Uterus (tissue), 3 donors: ENCODE measurements at regions not wholly inside any gene's neighbourhood (a gene's known extent, or its start where the extent isn't known, plus 50 kb on each side); places are given as distances from the start of the nearest gene placed in this dataset.

Source experiments
- DNase-seq, 2 donors: peaks; one replicate each; pipeline ENCODE4 v3.0.0-alpha.2; 2019 to 2020
- H3K27ac ChIP-seq, 2 donors: fragments of 200-600 bp; sonication (generic); 1 replicate in 1 of 2; 2 replicates in 1 of 2; pipeline ENCODE4 v1.5.1; 2016 to 2018
- H3K27me3 ChIP-seq, 2 donors: fragments of 200-600 bp; sonication (generic); one replicate each; pipeline ENCODE4 v1.5.1; 2018 to 2019; ENCODE audit warnings: control low read depth in 1 of 2
- H3K36me3 ChIP-seq, 2 donors: fragments of 200-600 bp; sonication (generic); one replicate each; pipeline ENCODE4 v1.5.1; 2019; ENCODE audit warnings: control low read depth in 1 of 2
- H3K4me1 ChIP-seq, 2 donors: fragments of 200-600 bp; sonication (generic); one replicate each; pipeline ENCODE4 v1.5.1; 2018 to 2019; ENCODE audit warnings: control low read depth in 1 of 2
- H3K4me3 ChIP-seq, 2 donors: fragments of 200-600 bp; sonication (generic); 1 replicate in 1 of 2; 2 replicates in 1 of 2; pipeline ENCODE4 v1.5.1; 2018 to 2019; ENCODE audit warnings: mild to moderate bottlenecking in 1 of 2
- H3K9me3 ChIP-seq, 2 donors: fragments of 200-600 bp; sonication (generic); one replicate each; pipeline ENCODE4 v1.5.1; 2019; ENCODE audit warnings: control low read depth in 1 of 2
- CTCF ChIP-seq, 4 experiments: fragments of 200-600 bp in 2 of 4; fragments of 450-650 bp in 2 of 4; sonication (generic) in 2 of 4; IDR thresholded peaks; one replicate each; pipeline ENCODE4 v1.5.1; 2016 to 2019; ENCODE audit warnings: antibody characterized with exemption in 4 of 4, mild to moderate bottlenecking in 2 of 4, moderate library complexity in 1 of 4
- POLR2A ChIP-seq, 2 donors: fragments of 450-650 bp; IDR thresholded peaks; one replicate each; pipeline ENCODE4 v1.6.1; 2016; ENCODE audit warnings: antibody characterized with exemption in 2 of 2, mild to moderate bottlenecking in 1 of 2, moderate library complexity in 1 of 2
- intact Hi-C: fragments of 100-400 bp; cut with DNase I; formaldehyde crosslinking; loops from one replicate; pipeline ENCODE4 v1.15.1; 2023; ENCODE audit warnings: low total_unique reads
- donor health status: DM: yes; HTN: yes; CAD: no.

- DNase-seq, result no peak
- no peak for TF ChIP-seq CTCF (IDR thresholded peaks at IDR 0.05)
- no peak for TF ChIP-seq POLR2A (IDR thresholded peaks at IDR 0.05)
- no peaks in the 10 kb centered on the region for H3K9me3 ChIP-seq
- peak overlapping the region; percentile 60 to 69 for H3K27ac ChIP-seq
- H3K36me3 ChIP-seq, result no peaks in the 10 kb centered on the region
- intact Hi-C loops, result no loop called here
- no peaks in the 10 kb centered on the region for H3K4me1 ChIP-seq
- H3K4me3 ChIP-seq, result no peak overlapping the region
- no peaks in the 10 kb centered on the region for H3K27me3 ChIP-seq
These were observed 128.4 kb downstream of the SNX18 start for GRCh38 chr5:54645882-54646355.

GRCh38 chr5:54644226-54644625 is 126.7 kb downstream of the SNX18 start:
- no peak for DNase-seq
- Histone ChIP-seq H3K9me3 (no peaks in the 10 kb centered on the region), H3K36me3 (no peaks in the 10 kb centered on the region), H3K4me3 (no peak overlapping the region), H3K27ac (no peak overlapping the region), H3K4me1 (no peaks in the 10 kb centered on the region), H3K27me3 (no peaks in the 10 kb centered on the region)
- TF ChIP-seq CTCF (IDR thresholded peaks at IDR 0.05) (no peak), POLR2A (IDR thresholded peaks at IDR 0.05) (no peak)
- intact Hi-C loops, result no loop called here

GRCh38 chr5:54643685-54644106 is 126.1 kb downstream of the SNX18 start:
- no peak overlapping the region for H3K4me3 ChIP-seq
- no peak for TF ChIP-seq CTCF (IDR thresholded peaks at IDR 0.05)
- TF ChIP-seq POLR2A (IDR thresholded peaks at IDR 0.05), result no peak
- no peak for DNase-seq
- H3K4me1 ChIP-seq, result no peaks in the 10 kb centered on the region
- H3K9me3 ChIP-seq, result no peaks in the 10 kb centered on the region
- no peak overlapping the region for H3K27ac ChIP-seq
- intact Hi-C loops, result no loop called here
- no peaks in the 10 kb centered on the region for H3K36me3 ChIP-seq
- H3K27me3 ChIP-seq, result no peaks in the 10 kb centered on the region

- Histone ChIP-seq H3K27ac (no peak overlapping the region), H3K4me1 (no peaks in the 10 kb centered on the region), H3K4me3 (no peak overlapping the region), H3K27me3 (no peaks in the 10 kb centered on the region), H3K9me3 (no peaks in the 10 kb centered on the region), H3K36me3 (no peaks in the 10 kb centered on the region)
- intact Hi-C loops, result no loop called here
- DNase-seq, result no peak
- no peak for TF ChIP-seq CTCF (IDR thresholded peaks at IDR 0.05)
These were observed 122.1 kb downstream of the SNX18 start for GRCh38 chr5:54639621-54640020.

- intact Hi-C loops, result no loop called here
These were observed 120.5 kb downstream of the SNX18 start for GRCh38 chr5:54638106-54638505.

More at GRCh38 chr5:54638106-54638505, 120.5 kb downstream of the SNX18 start:
- H3K27me3 ChIP-seq, result no peaks in the 10 kb centered on the region
- H3K36me3 ChIP-seq, result no peaks in the 10 kb centered on the region
- no peak overlapping the region for H3K4me3 ChIP-seq
- no peaks in the 10 kb centered on the region for H3K4me1 ChIP-seq
- TF ChIP-seq POLR2A (IDR thresholded peaks at IDR 0.05) (no peak), CTCF (IDR thresholded peaks at IDR 0.05) (no peak)
- H3K9me3 ChIP-seq, result no peaks in the 10 kb centered on the region
- no peak for DNase-seq
- H3K27ac ChIP-seq, result no peak overlapping the region
